Naive thymus-derived CD4-positive, alpha-beta T cell (primary cell): ENCODE measurements at regions not wholly inside any gene's neighbourhood (a gene's known extent, or its start where the extent isn't known, plus 50 kb on each side); places are given as distances from the start of the nearest gene placed in this dataset.

Experiments
- ATAC-seq: fragments of 150-1000 bp; cut with Tn5 transposase; 2 replicates; pipeline ENCODE4 v1.10.0; 2021; ENCODE audit warnings: mild to moderate bottlenecking, moderate library complexity
- CTCF ChIA-PET: fragments of 350-600 bp; sonication (Branson Sonifier 250); formaldehyde crosslinking; loops from one replicate; lab custom pipeline; 2021; ENCODE audit warnings: antibody characterized with exemption; lab: Charles Lee
- POLR2A ChIA-PET: fragments of 350-600 bp; sonication (Branson Sonifier 250); formaldehyde crosslinking; loops from one replicate; lab custom pipeline; 2021; ENCODE audit warnings: antibody characterized with exemption, inconsistent platforms; lab: Charles Lee
- DNase-seq, 9 donors: peaks; one replicate each; pipeline versions ENCODE4 v3.0.0 to v3.0.0-alpha.2; 2020 to 2022; ENCODE audit warnings: mixed read lengths in 1 of 9
- H3K27ac ChIP-seq: one replicate; pipeline ENCODE4 v1.7.0; 2013; ENCODE audit warnings: mild to moderate bottlenecking, low read depth, low read length, moderate library complexity
- H3K27me3 ChIP-seq, 2 donors: one replicate each; pipeline ENCODE4 v1.7.0; 2013; ENCODE audit warnings: low read length in 2 of 2, mild to moderate bottlenecking in 2 of 2, moderate library complexity in 2 of 2; ENCODE audit not compliant: control insufficient read depth in 2 of 2, insufficient read depth in 2 of 2
- H3K36me3 ChIP-seq, 3 experiments: 1 replicate in 2 of 3; 2 replicates in 1 of 3; pipeline ENCODE4 v1.7.0; 2013; ENCODE audit warnings: low read length in 3 of 3, mild to moderate bottlenecking in 3 of 3, moderate library complexity in 1 of 3; ENCODE audit not compliant: insufficient read depth in 3 of 3, control insufficient read depth in 2 of 3
- H3K4me1 ChIP-seq, 2 donors: one replicate each; pipeline ENCODE4 v1.7.0; 2013; ENCODE audit warnings: low read length in 2 of 2, mild to moderate bottlenecking in 2 of 2, moderate library complexity in 1 of 2; ENCODE audit not compliant: control insufficient read depth in 2 of 2, insufficient read depth in 2 of 2
- H3K4me3 ChIP-seq: 2 replicates; pipeline ENCODE4 v1.7.0; 2013; ENCODE audit warnings: mild to moderate bottlenecking, low read length
- H3K9me3 ChIP-seq, 3 experiments: 1 replicate in 2 of 3; 2 replicates in 1 of 3; pipeline ENCODE4 v1.7.0; 2013; ENCODE audit warnings: low read length in 3 of 3; ENCODE audit not compliant: control insufficient read depth in 2 of 3
- H3K27ac Mint-ChIP-seq, 9 donors: one replicate each; pipeline ENCODE4 v1.8.0; 2020 to 2022; ENCODE audit warnings: mixed read lengths in 9 of 9, mild to moderate bottlenecking in 8 of 9, moderate library complexity in 5 of 9, inconsistent platforms in 2 of 9
- H3K27me3 Mint-ChIP-seq, 5 donors: one replicate each; pipeline ENCODE4 v1.8.0; 2021 to 2022; ENCODE audit warnings: mixed read lengths in 5 of 5, mild to moderate bottlenecking in 1 of 5
- H3K36me3 Mint-ChIP-seq, 5 donors: one replicate each; pipeline ENCODE4 v1.8.0; 2020 to 2022; ENCODE audit warnings: mixed read lengths in 5 of 5, mild to moderate bottlenecking in 3 of 5, inconsistent platforms in 1 of 5
- H3K4me1 Mint-ChIP-seq, 7 donors: one replicate each; pipeline ENCODE4 v1.8.0; 2020 to 2022; ENCODE audit warnings: mixed read lengths in 7 of 7, mild to moderate bottlenecking in 3 of 7, inconsistent platforms in 1 of 7
- H3K4me3 Mint-ChIP-seq, 10 donors: one replicate each; pipeline ENCODE4 v1.8.0; 2020 to 2022; ENCODE audit warnings: mild to moderate bottlenecking in 10 of 10, mixed read lengths in 10 of 10, moderate library complexity in 6 of 10, inconsistent platforms in 2 of 10
- H3K9me3 Mint-ChIP-seq, 11 donors: one replicate each; pipeline ENCODE4 v1.8.0; 2020 to 2022; ENCODE audit warnings: mixed read lengths in 11 of 11, mild to moderate bottlenecking in 4 of 11, inconsistent platforms in 1 of 11, moderate library complexity in 1 of 11
- intact Hi-C, 2 donors: fragments of 100-400 bp; cut with micrococcal nuclease; formaldehyde crosslinking; loops; one replicate each; pipeline ENCODE4 v1.15.1; 2023

DNA sequence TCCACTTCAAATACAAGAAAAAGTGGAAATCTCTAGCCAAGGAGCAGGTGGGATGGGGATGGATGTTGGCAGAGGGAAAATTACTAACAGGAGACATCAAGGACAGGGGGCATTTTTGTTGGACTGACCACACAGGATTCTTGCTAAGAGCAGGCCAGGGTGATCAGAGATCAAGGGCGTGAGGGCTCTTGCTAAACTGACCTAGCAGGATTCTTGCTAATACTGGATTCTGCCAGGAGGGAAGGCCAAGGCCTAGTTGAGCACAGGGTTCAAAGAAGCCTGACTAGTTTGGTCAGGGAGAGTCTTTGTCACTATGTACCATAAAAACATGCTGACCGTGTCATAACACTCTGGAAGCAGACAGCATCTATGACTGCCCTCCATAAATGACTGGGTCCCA lies 442.7 kb downstream of the PID1 start:
- H3K4me3 ChIP-seq: no peak overlapping the region
- H3K9me3 ChIP-seq: no peaks in the 10 kb centered on the region
- no peaks in the 10 kb centered on the region for H3K27me3 ChIP-seq
- H3K27ac ChIP-seq: no peak overlapping the region
- no peaks in the 10 kb centered on the region for H3K27me3 Mint-ChIP-seq
- H3K27ac Mint-ChIP-seq: no peak overlapping the region
- ATAC-seq (no peak), DNase-seq (no peak)
- no peak overlapping the region for H3K4me3 Mint-ChIP-seq
- intact Hi-C loops: no loop called here
- H3K9me3 Mint-ChIP-seq: peaks cover 2 to 16% (median 9%) of the 10 kb centered on the region in 11 donors
- H3K4me1 ChIP-seq: no peaks in the 10 kb centered on the region
- ChIA-PET CTCF (no interaction called here), POLR2A (no interaction called here)
- H3K36me3 ChIP-seq: no peaks in the 10 kb centered on the region
- H3K4me1 Mint-ChIP-seq: no peaks in the 10 kb centered on the region
- no peaks in the 10 kb centered on the region for H3K36me3 Mint-ChIP-seq

GRCh38 chr2:228827056-228827700 lies 443.9 kb downstream of the PID1 start:
- Histone ChIP-seq H3K4me1 (no peaks in the 10 kb centered on the region), H3K27ac (no peak overlapping the region), H3K4me3 (no peak overlapping the region), H3K9me3 (no peaks in the 10 kb centered on the region), H3K27me3 (no peaks in the 10 kb centered on the region), H3K36me3 (no peaks in the 10 kb centered on the region)
- ChIA-PET CTCF (no interaction called here), POLR2A (no interaction called here)
- no peaks in the 10 kb centered on the region for H3K27me3 Mint-ChIP-seq
- peaks cover 2 to 18% (median 9%) of the 10 kb centered on the region in 11 donors for H3K9me3 Mint-ChIP-seq
- H3K4me1 Mint-ChIP-seq: no peaks in the 10 kb centered on the region
- ATAC-seq (no peak), DNase-seq (no peak)
- no peaks in the 10 kb centered on the region for H3K36me3 Mint-ChIP-seq
- no peak overlapping the region for H3K4me3 Mint-ChIP-seq
- intact Hi-C loops: no loop called here
- H3K27ac Mint-ChIP-seq: no peak overlapping the region

DNA sequence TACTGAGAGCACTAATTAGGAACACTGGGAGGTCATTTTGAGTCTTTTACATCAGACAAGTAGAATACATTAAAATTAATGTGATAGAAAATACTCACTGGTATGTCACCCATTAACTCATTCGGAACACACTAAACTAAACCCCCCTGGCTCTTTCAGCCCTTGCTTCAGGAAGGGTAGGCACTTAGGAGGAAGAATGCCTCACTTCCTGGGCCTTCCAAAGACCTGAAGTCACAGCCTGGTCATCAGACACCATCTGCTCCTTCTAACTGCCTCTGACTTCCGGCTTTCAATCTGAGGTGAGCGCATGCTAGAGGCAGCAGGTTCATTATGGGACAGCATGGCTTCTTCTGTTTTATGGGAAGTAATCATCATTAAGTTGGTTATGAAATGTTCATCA lies 451.4 kb downstream of the PID1 start:
- Mint-ChIP-seq H3K9me3 (peaks cover 0 to 22% (median 6%) of the 10 kb centered on the region in 11 donors), H3K4me3 (no peak overlapping the region), H3K27ac (no peak overlapping the region), H3K4me1 (no peaks in the 10 kb centered on the region), H3K36me3 (no peaks in the 10 kb centered on the region), H3K27me3 (no peaks in the 10 kb centered on the region)
- Histone ChIP-seq H3K27me3 (no peaks in the 10 kb centered on the region), H3K4me1 (no peaks in the 10 kb centered on the region), H3K4me3 (no peak overlapping the region), H3K36me3 (no peaks in the 10 kb centered on the region), H3K27ac (no peak overlapping the region), H3K9me3 (no peaks in the 10 kb centered on the region)
- intact Hi-C loops: no loop called here
- DNase-seq (no peak), ATAC-seq (no peak)
- CTCF ChIA-PET: no interaction called here
- POLR2A ChIA-PET: no interaction called here

GRCh38 chr2:228802181-228803071 lies 468.7 kb downstream of the PID1 start:
- Histone ChIP-seq H3K9me3 (no peaks in the 10 kb centered on the region), H3K27me3 (no peaks in the 10 kb centered on the region), H3K4me1 (no peaks in the 10 kb centered on the region), H3K27ac (no peak overlapping the region), H3K36me3 (no peaks in the 10 kb centered on the region), H3K4me3 (no peak overlapping the region)
- ChIA-PET CTCF (no interaction called here), POLR2A (no interaction called here)
- Mint-ChIP-seq H3K27ac (no peak overlapping the region), H3K4me1 (no peaks in the 10 kb centered on the region), H3K9me3 (peaks cover 0 to 11% (median 5%) of the 10 kb centered on the region in 11 donors), H3K27me3 (no peaks in the 10 kb centered on the region), H3K4me3 (no peak overlapping the region), H3K36me3 (no peaks in the 10 kb centered on the region)
- ATAC-seq: no peak
- no peak for DNase-seq
- intact Hi-C loops: no loop called here

- H3K9me3 ChIP-seq: no peaks in the 10 kb centered on the region
- no peaks in the 10 kb centered on the region for H3K27me3 ChIP-seq
- Mint-ChIP-seq H3K9me3 (peaks cover 0 to 11% (median 4%) of the 10 kb centered on the region in 11 donors), H3K27ac (no peak overlapping the region), H3K4me1 (no peaks in the 10 kb centered on the region), H3K36me3 (no peaks in the 10 kb centered on the region), H3K4me3 (no peak overlapping the region), H3K27me3 (no peaks in the 10 kb centered on the region)
- DNase-seq: no peak
- ChIA-PET POLR2A (no interaction called here), CTCF (no interaction called here)
- H3K4me3 ChIP-seq: no peak overlapping the region
- H3K4me1 ChIP-seq: no peaks in the 10 kb centered on the region
- ATAC-seq: no peak
- no peaks in the 10 kb centered on the region for H3K36me3 ChIP-seq
- intact Hi-C loops: no loop called here
- H3K27ac ChIP-seq: no peak overlapping the region
Measured at GRCh38 chr2:228801451-228801850, 469.6 kb downstream of the PID1 start.

- no peak for DNase-seq
- peaks cover 0 to 11% (median 5%) of the 10 kb centered on the region in 11 donors for H3K9me3 Mint-ChIP-seq
- H3K36me3 Mint-ChIP-seq: no peaks in the 10 kb centered on the region
- no peak overlapping the region for H3K27ac Mint-ChIP-seq
- POLR2A ChIA-PET: no interaction called here
- Histone ChIP-seq H3K4me1 (no peaks in the 10 kb centered on the region), H3K27me3 (no peaks in the 10 kb centered on the region), H3K27ac (no peak overlapping the region), H3K36me3 (no peaks in the 10 kb centered on the region), H3K9me3 (no peaks in the 10 kb centered on the region), H3K4me3 (no peak overlapping the region)
- H3K4me3 Mint-ChIP-seq: no peak overlapping the region
- no peaks in the 10 kb centered on the region for H3K27me3 Mint-ChIP-seq
- no peak for ATAC-seq
- intact Hi-C loops: no loop called here
- no peaks in the 10 kb centered on the region for H3K4me1 Mint-ChIP-seq
- CTCF ChIA-PET: no interaction called here
Measured at GRCh38 chr2:228799208-228799588, 471.9 kb downstream of the PID1 start.
